ENCODE measurements at regions not wholly inside any gene's neighbourhood (a gene's known extent, or its start where the extent isn't known, plus 50 kb on each side); places are given as distances from the start of the nearest gene placed in this dataset.
"Not testable (repeated sequence)": the region's sequence is repeated elsewhere in the genome, so short reads cannot be mapped to it uniquely, and the experiment has no call there.

GRCh38 chr2:2909086-2910035 is 468.3 kb downstream of the EIPR1 start:
- DNase-seq (ENCODE audit: extremely low read depth, low read depth, low spot score): no peak

GRCh38 chr2:2906091-2906490 is 471.5 kb downstream of the EIPR1 start:
- DNase-seq (ENCODE audit: extremely low read depth, low read depth, low spot score): no peak

GRCh38 chr2:2904721-2905350 is 472.8 kb downstream of the EIPR1 start:
- no peak for DNase-seq (ENCODE audit: extremely low read depth, low read depth, low spot score)

- no peak for DNase-seq (ENCODE audit: extremely low read depth, low read depth, low spot score)
Measured at GRCh38 chr2:2902547-2903281, 474.9 kb downstream of the EIPR1 start.

- no peak for DNase-seq (ENCODE audit: extremely low read depth, low read depth, low spot score)
Measured at GRCh38 chr2:2901384-2902345, 476.0 kb downstream of the EIPR1 start.

GRCh38 chr2:2899826-2900225 is 477.8 kb downstream of the EIPR1 start:
- DNase-seq (ENCODE audit: extremely low read depth, low read depth, low spot score): no peak

GRCh38 chr2:2898744-2899143 is 478.9 kb downstream of the EIPR1 start:
- DNase-seq (ENCODE audit: extremely low read depth, low read depth, low spot score): no peak

GRCh38 chr2:2896643-2897042 is 481.0 kb downstream of the EIPR1 start:
- no peak for DNase-seq (ENCODE audit: extremely low read depth, low read depth, low spot score)

GRCh38 chr2:2896011-2896410 is 481.6 kb downstream of the EIPR1 start:
- no peak for DNase-seq (ENCODE audit: extremely low read depth, low read depth, low spot score)

GRCh38 chr2:2894011-2894410 is 483.6 kb downstream of the EIPR1 start:
- DNase-seq (ENCODE audit: extremely low read depth, low read depth, low spot score): not testable (repeated sequence)

GRCh38 chr2:2892892-2893291 is 484.7 kb downstream of the EIPR1 start:
- no peak for DNase-seq (ENCODE audit: extremely low read depth, low read depth, low spot score)

- no peak for DNase-seq (ENCODE audit: extremely low read depth, low read depth, low spot score)
Measured at GRCh38 chr2:2892378-2892777, 485.2 kb downstream of the EIPR1 start.

- DNase-seq (ENCODE audit: extremely low read depth, low read depth, low spot score): no peak
Measured at GRCh38 chr2:2890901-2891300, 486.7 kb downstream of the EIPR1 start.

- DNase-seq (ENCODE audit: extremely low read depth, low read depth, low spot score): no peak
Measured at GRCh38 chr2:2890246-2890645, 487.4 kb downstream of the EIPR1 start.

GRCh38 chr2:2889646-2890045 is 488.0 kb downstream of the EIPR1 start:
- DNase-seq (ENCODE audit: extremely low read depth, low read depth, low spot score): no peak

GRCh38 chr2:2889141-2889540 is 488.5 kb downstream of the EIPR1 start:
- DNase-seq (ENCODE audit: extremely low read depth, low read depth, low spot score): no peak

GRCh38 chr2:2887772-2888387 is 489.7 kb downstream of the EIPR1 start:
- DNase-seq (ENCODE audit: extremely low read depth, low read depth, low spot score): no peak

GRCh38 chr2:2886922-2887321 is 490.7 kb downstream of the EIPR1 start:
- DNase-seq (ENCODE audit: extremely low read depth, low read depth, low spot score): no peak

- no peak for DNase-seq (ENCODE audit: extremely low read depth, low read depth, low spot score)
Measured at GRCh38 chr2:2881499-2881898, 496.1 kb downstream of the EIPR1 start.

- no peak for DNase-seq (ENCODE audit: extremely low read depth, low read depth, low spot score)
Measured at GRCh38 chr2:2880938-2881337, 496.7 kb downstream of the EIPR1 start.

Data from glomerular endothelial cell (primary cell).